DOHH2 (cell line): ENCODE measurements at regions not wholly inside any gene's neighbourhood (a gene's known extent, or its start where the extent isn't known, plus 50 kb on each side); places are given as distances from the start of the nearest gene placed in this dataset.

Experiments used
- H3F3A ChIP-seq: fragments of 200-600 bp; sonication (generic), shearing (Covaris generic); 2 replicates; pipeline ENCODE4 v1.6.0; 2016; ENCODE audit warnings: antibody characterized with exemption, mild to moderate bottlenecking; ENCODE audit not compliant: control insufficient read depth, insufficient read depth
- H3K27ac ChIP-seq: fragments of 200-600 bp; sonication (generic); 2 replicates; pipeline ENCODE4 v1.5.1; 2014; ENCODE audit warnings: low read depth, mild to moderate bottlenecking, low read length, moderate library complexity
- H3K27me3 ChIP-seq: fragments of 200-600 bp; sonication (generic); 2 replicates; pipeline ENCODE4 v1.6.1; 2014; ENCODE audit warnings: mild to moderate bottlenecking, low read length, mixed read lengths; ENCODE audit not compliant: control insufficient read depth
- H3K36me3 ChIP-seq: fragments of 200-600 bp; sonication (generic); 2 replicates; pipeline ENCODE4 v1.6.1; 2014; ENCODE audit warnings: mild to moderate bottlenecking, low read length, moderate library complexity, mixed read lengths; ENCODE audit not compliant: control insufficient read depth
- H3K4me1 ChIP-seq: fragments of 200-600 bp; sonication (generic); 2 replicates; pipeline ENCODE4 v1.6.1; 2014; ENCODE audit warnings: mild to moderate bottlenecking, low read length, mixed read lengths; ENCODE audit not compliant: control insufficient read depth
- H3K4me2 ChIP-seq: fragments of 200-600 bp; sonication (generic); 2 replicates; pipeline ENCODE4 v1.6.0; 2014; ENCODE audit warnings: mild to moderate bottlenecking, low read length, moderate library complexity
- H3K4me3 ChIP-seq: fragments of 200-600 bp; sonication (generic); 2 replicates; pipeline ENCODE4 v1.5.1; 2014; ENCODE audit warnings: mild to moderate bottlenecking, low read length, mixed read lengths
- H3K79me2 ChIP-seq: fragments of 200-600 bp; sonication (generic); 2 replicates; pipeline ENCODE4 v1.6.1; 2014; ENCODE audit warnings: mild to moderate bottlenecking, low read length, mixed read lengths; ENCODE audit not compliant: control insufficient read depth
- H3K9me2 ChIP-seq: fragments of 200-600 bp; sonication (generic); replicated peaks from 2 replicates; pipeline ENCODE4 v1.6.1; 2014; ENCODE audit warnings: mild to moderate bottlenecking, low read length, mixed read lengths; ENCODE audit not compliant: control insufficient read depth
- H3K9me3 ChIP-seq: fragments of 200-600 bp; sonication (generic); 2 replicates; pipeline ENCODE4 v1.6.1; 2014; ENCODE audit warnings: antibody characterized with exemption, low read length, mixed read lengths; ENCODE audit not compliant: control insufficient read depth, insufficient read depth
- H4K20me1 ChIP-seq: fragments of 200-600 bp; sonication (generic); 2 replicates; pipeline ENCODE4 v1.6.0; 2014; ENCODE audit warnings: low read depth, mild to moderate bottlenecking, antibody characterized with exemption, low read length, moderate library complexity; ENCODE audit not compliant: control insufficient read depth, insufficient read depth
- EZH2phosphoT487 ChIP-seq: fragments of 200-600 bp; sonication (generic); IDR thresholded peaks from 2 replicates; pipeline ENCODE4 v1.6.1; 2017; ENCODE audit warnings: borderline replicate concordance, mild to moderate bottlenecking, antibody characterized with exemption, low read length, moderate library complexity, mixed read lengths
- TF ChIP-seq, protein P1 (sequence below): fragments of 200-600 bp; sonication (generic); IDR thresholded peaks from one replicate; pipeline ENCODE4 v1.5.1; 2014; ENCODE audit warnings: antibody characterized with exemption, mild to moderate bottlenecking, low read depth, low read length; ENCODE audit not compliant: poor library complexity, severe bottlenecking

DNA sequence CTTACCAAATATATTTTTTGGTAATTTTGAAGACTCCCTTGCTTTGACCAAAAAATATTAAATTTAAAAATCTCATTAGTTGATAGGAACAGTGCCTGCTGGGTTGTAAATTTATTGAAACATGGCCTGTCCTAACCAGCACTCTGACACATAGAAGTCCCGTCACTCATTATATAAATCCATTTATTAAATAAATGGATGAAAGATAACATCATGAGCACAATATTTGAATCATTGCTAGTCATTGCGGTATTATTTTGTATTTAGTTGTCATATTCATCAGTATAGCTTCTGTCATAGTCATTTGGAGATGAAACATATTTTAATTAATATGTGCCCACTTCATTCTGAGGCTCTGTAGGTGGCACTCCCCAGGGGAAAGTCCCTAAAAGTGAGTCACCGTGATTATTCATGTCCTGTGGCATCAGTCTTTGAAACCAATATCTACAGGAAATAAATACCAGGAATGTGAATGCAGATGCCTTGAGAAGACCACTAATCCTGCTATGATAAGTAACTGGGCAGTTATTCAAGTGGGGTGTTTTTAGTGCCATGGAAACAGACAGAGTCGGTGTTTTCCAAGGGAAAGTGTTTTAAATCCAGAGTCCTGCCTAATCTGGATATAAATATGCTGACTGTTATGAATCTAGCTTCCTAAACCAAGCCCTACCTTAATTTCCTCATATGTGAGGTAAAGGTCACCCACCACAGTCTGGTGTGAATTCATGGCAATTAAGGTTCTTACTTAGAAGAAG lies 302.0 kb downstream of the DUSP10 start:
- H3K27me3 ChIP-seq = peaks cover 16% of the 10 kb centered on the region
- no peaks in the 10 kb centered on the region for H4K20me1 ChIP-seq
- H3K4me2 ChIP-seq = no peak overlapping the region
- no peaks in the 10 kb centered on the region for H3K9me2 ChIP-seq
- no peaks in the 10 kb centered on the region for H3K79me2 ChIP-seq
- no peaks in the 10 kb centered on the region for H3K4me1 ChIP-seq
- no peaks in the 10 kb centered on the region for H3K36me3 ChIP-seq
- TF ChIP-seq, protein P1, sequence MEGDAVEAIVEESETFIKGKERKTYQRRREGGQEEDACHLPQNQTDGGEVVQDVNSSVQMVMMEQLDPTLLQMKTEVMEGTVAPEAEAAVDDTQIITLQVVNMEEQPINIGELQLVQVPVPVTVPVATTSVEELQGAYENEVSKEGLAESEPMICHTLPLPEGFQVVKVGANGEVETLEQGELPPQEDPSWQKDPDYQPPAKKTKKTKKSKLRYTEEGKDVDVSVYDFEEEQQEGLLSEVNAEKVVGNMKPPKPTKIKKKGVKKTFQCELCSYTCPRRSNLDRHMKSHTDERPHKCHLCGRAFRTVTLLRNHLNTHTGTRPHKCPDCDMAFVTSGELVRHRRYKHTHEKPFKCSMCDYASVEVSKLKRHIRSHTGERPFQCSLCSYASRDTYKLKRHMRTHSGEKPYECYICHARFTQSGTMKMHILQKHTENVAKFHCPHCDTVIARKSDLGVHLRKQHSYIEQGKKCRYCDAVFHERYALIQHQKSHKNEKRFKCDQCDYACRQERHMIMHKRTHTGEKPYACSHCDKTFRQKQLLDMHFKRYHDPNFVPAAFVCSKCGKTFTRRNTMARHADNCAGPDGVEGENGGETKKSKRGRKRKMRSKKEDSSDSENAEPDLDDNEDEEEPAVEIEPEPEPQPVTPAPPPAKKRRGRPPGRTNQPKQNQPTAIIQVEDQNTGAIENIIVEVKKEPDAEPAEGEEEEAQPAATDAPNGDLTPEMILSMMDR = no peak
- H3K4me3 ChIP-seq = no peak overlapping the region
- no peaks in the 10 kb centered on the region for H3K9me3 ChIP-seq
- no peaks in the 10 kb centered on the region for H3F3A ChIP-seq
- H3K27ac ChIP-seq = no peak overlapping the region

DNA sequence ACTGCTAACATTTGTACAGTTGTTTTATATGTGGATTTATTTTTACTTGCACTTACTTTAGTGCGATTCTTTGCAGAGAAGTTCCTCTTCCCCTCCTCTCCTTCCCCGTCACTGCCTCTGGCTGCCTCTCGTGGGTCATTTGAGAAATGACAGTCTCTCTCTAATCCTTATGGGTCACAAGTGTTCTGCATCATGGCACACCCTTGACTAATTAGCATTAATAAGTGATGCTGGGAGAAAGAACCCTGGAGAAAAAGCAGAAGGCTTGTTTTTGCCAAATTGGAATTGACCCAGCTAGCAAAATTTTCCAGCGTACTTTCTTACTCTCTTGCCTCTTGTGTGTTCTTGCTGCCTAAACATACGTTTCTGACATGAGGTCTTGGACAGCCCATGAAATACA lies 301.2 kb downstream of the DUSP10 start:
- Histone ChIP-seq H3K27ac (no peak overlapping the region), H3K4me2 (no peak overlapping the region), H3K79me2 (no peaks in the 10 kb centered on the region), H3K9me2 (no peaks in the 10 kb centered on the region), H3K9me3 (no peaks in the 10 kb centered on the region), H3K27me3 (peaks cover 16% of the 10 kb centered on the region), H3K4me3 (no peak overlapping the region), H4K20me1 (no peaks in the 10 kb centered on the region), H3K36me3 (no peaks in the 10 kb centered on the region), H3K4me1 (no peaks in the 10 kb centered on the region), H3F3A (no peaks in the 10 kb centered on the region)
- TF ChIP-seq, protein P1 = no peak
- no peak for TF ChIP-seq EZH2phosphoT487

DNA sequence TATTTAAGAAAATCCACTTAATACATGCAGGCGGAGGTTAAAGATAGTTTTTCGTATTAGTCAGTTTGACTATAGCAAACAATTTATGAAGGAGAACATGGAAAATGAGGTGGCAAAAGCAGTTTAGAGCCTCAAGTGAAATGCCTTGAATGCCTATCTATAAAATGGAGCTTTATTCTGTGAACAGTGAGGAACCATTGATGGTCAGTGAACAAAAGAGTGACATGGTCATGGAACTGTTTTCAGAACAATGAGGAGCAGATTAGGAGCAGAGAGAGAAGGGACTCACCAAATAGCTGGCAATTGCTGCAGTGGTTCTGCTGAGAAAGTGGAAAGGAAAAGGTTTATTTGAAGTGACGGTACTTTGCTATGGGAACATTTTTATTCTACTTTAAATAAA lies 299.8 kb downstream of the DUSP10 start:
- H3F3A ChIP-seq = no peaks in the 10 kb centered on the region
- no peaks in the 10 kb centered on the region for H3K36me3 ChIP-seq
- H3K4me1 ChIP-seq = no peaks in the 10 kb centered on the region
- H3K4me2 ChIP-seq = no peak overlapping the region
- H3K27me3 ChIP-seq = peaks cover 16% of the 10 kb centered on the region
- no peak overlapping the region for H3K27ac ChIP-seq
- TF ChIP-seq, protein P1 = no peak
- TF ChIP-seq EZH2phosphoT487 = no peak
- no peaks in the 10 kb centered on the region for H3K79me2 ChIP-seq
- H3K4me3 ChIP-seq = no peak overlapping the region
- H4K20me1 ChIP-seq = no peaks in the 10 kb centered on the region
- H3K9me3 ChIP-seq = no peaks in the 10 kb centered on the region
- H3K9me2 ChIP-seq = no peaks in the 10 kb centered on the region
